ENCODE measurements at regions not wholly inside any gene's neighbourhood (a gene's known extent, or its start where the extent isn't known, plus 50 kb on each side); places are given as distances from the start of the nearest gene placed in this dataset.

GRCh38 chr18:38956068-38956467 is 1390.5 kb upstream of the CELF4 start:
- no peak overlapping the region for H3K4me2 ChIP-seq
- H4K20me1 ChIP-seq = no peaks in the 10 kb centered on the region
- H3K4me3 ChIP-seq = no peak overlapping the region
- no peak overlapping the region for H3K27ac ChIP-seq
- H3K4me1 ChIP-seq = no peaks in the 10 kb centered on the region
- TF ChIP-seq Cebpa-rat (IDR thresholded peaks at IDR 0.05) = no peak
- H3K27me3 ChIP-seq = no peaks in the 10 kb centered on the region
- no peaks in the 10 kb centered on the region for H3K9me3 ChIP-seq
- H3K9ac ChIP-seq = no peak overlapping the region
- no peaks in the 10 kb centered on the region for H3K36me3 ChIP-seq

- Histone ChIP-seq H3K9me3 (0 out of 2 replicates have a peak, but pooled peaks cover under 1% of the 10 kb centered on the region), H3K27ac (no peak overlapping the region), H4K20me1 (no peaks in the 10 kb centered on the region), H3K4me3 (no peak overlapping the region), H3K4me2 (no peak overlapping the region), H3K27me3 (no peaks in the 10 kb centered on the region), H3K36me3 (no peaks in the 10 kb centered on the region), H3K4me1 (no peaks in the 10 kb centered on the region), H3K9ac (no peak overlapping the region)
- TF ChIP-seq Cebpa-rat (IDR thresholded peaks at IDR 0.05) = no peak
Observed at GRCh38 chr18:38951633-38952032, 1386.0 kb upstream of the CELF4 start.

GRCh38 chr18:38948436-38948835 is 1382.8 kb upstream of the CELF4 start:
- no peak overlapping the region for H3K4me2 ChIP-seq
- peaks cover 28% of the 10 kb centered on the region for H3K9me3 ChIP-seq
- H3K36me3 ChIP-seq = no peaks in the 10 kb centered on the region
- no peak overlapping the region for H3K4me3 ChIP-seq
- H3K4me1 ChIP-seq = no peaks in the 10 kb centered on the region
- no peaks in the 10 kb centered on the region for H4K20me1 ChIP-seq
- H3K9ac ChIP-seq = no peak overlapping the region
- H3K27ac ChIP-seq = no peak overlapping the region
- TF ChIP-seq Cebpa-rat (IDR thresholded peaks at IDR 0.05) = no peak
- H3K27me3 ChIP-seq = no peaks in the 10 kb centered on the region

- Histone ChIP-seq H3K4me2 (no peak overlapping the region), H3K9me3 (peaks cover 45% of the 10 kb centered on the region)
- TF ChIP-seq Cebpa-rat (IDR thresholded peaks at IDR 0.05) = no peak
Observed at GRCh38 chr18:38944446-38945024, 1378.9 kb upstream of the CELF4 start.

GRCh38 chr18:38941711-38942561 is 1376.3 kb upstream of the CELF4 start:
- TF ChIP-seq Cebpa-rat (IDR thresholded peaks at IDR 0.05) = no peak
- no peaks in the 10 kb centered on the region for H3K27me3 ChIP-seq
- no peak overlapping the region for H3K9ac ChIP-seq
- H3K4me2 ChIP-seq = no peak overlapping the region
- no peak overlapping the region for H3K4me3 ChIP-seq
- peaks cover 45% of the 10 kb centered on the region for H3K9me3 ChIP-seq
- H3K36me3 ChIP-seq = no peaks in the 10 kb centered on the region
- no peak overlapping the region for H3K27ac ChIP-seq
- no peaks in the 10 kb centered on the region for H3K4me1 ChIP-seq
- H4K20me1 ChIP-seq = no peaks in the 10 kb centered on the region

More at GRCh38 chr18:38944446-38945024, 1378.9 kb upstream of the CELF4 start:
- Histone ChIP-seq H3K27me3 (no peaks in the 10 kb centered on the region), H3K36me3 (no peaks in the 10 kb centered on the region), H3K27ac (no peak overlapping the region), H3K4me1 (no peaks in the 10 kb centered on the region), H3K9ac (no peak overlapping the region), H4K20me1 (no peaks in the 10 kb centered on the region), H3K4me3 (no peak overlapping the region)

GRCh38 chr18:38940863-38941531 is 1375.4 kb upstream of the CELF4 start:
- no peaks in the 10 kb centered on the region for H3K27me3 ChIP-seq
- H3K4me3 ChIP-seq = no peak overlapping the region
- H3K4me2 ChIP-seq = no peak overlapping the region
- no peaks in the 10 kb centered on the region for H4K20me1 ChIP-seq
- H3K4me1 ChIP-seq = no peaks in the 10 kb centered on the region
- H3K27ac ChIP-seq = no peak overlapping the region
- no peaks in the 10 kb centered on the region for H3K36me3 ChIP-seq
- H3K9me3 ChIP-seq = peaks cover 38% of the 10 kb centered on the region
- H3K9ac ChIP-seq = no peak overlapping the region
- TF ChIP-seq Cebpa-rat (IDR thresholded peaks at IDR 0.05) = no peak

- Histone ChIP-seq H4K20me1 (no peaks in the 10 kb centered on the region), H3K27me3 (no peaks in the 10 kb centered on the region), H3K4me3 (no peak overlapping the region), H3K9ac (no peak overlapping the region), H3K4me1 (no peaks in the 10 kb centered on the region), H3K27ac (no peak overlapping the region), H3K4me2 (no peak overlapping the region), H3K9me3 (peaks cover 33% of the 10 kb centered on the region), H3K36me3 (no peaks in the 10 kb centered on the region)
- TF ChIP-seq Cebpa-rat (IDR thresholded peaks at IDR 0.05) = no peak
Observed at GRCh38 chr18:38940475-38940862, 1374.9 kb upstream of the CELF4 start.

- no peak for TF ChIP-seq Cebpa-rat (IDR thresholded peaks at IDR 0.05)
- Histone ChIP-seq H3K9ac (no peak overlapping the region), H3K4me1 (no peaks in the 10 kb centered on the region), H3K27me3 (no peaks in the 10 kb centered on the region), H3K27ac (no peak overlapping the region), H3K36me3 (no peaks in the 10 kb centered on the region), H4K20me1 (no peaks in the 10 kb centered on the region), H3K4me3 (no peak overlapping the region), H3K9me3 (0 out of 2 replicates have a peak, but pooled peaks cover 2% of the 10 kb centered on the region), H3K4me2 (no peak overlapping the region)
Observed at GRCh38 chr18:38933910-38934510, 1368.4 kb upstream of the CELF4 start.

GRCh38 chr18:38933322-38933721 is 1367.7 kb upstream of the CELF4 start:
- Histone ChIP-seq H3K4me2 (no peak overlapping the region), H3K4me3 (no peak overlapping the region), H3K4me1 (no peaks in the 10 kb centered on the region), H3K27me3 (no peaks in the 10 kb centered on the region), H4K20me1 (no peaks in the 10 kb centered on the region), H3K27ac (no peak overlapping the region), H3K9me3 (0 out of 2 replicates have a peak, but pooled peaks cover 2% of the 10 kb centered on the region), H3K36me3 (no peaks in the 10 kb centered on the region), H3K9ac (no peak overlapping the region)
- no peak for TF ChIP-seq Cebpa-rat (IDR thresholded peaks at IDR 0.05)
